ENCODE measurements at regions not wholly inside any gene's neighbourhood (a gene's known extent, or its start where the extent isn't known, plus 50 kb on each side); places are given as distances from the start of the nearest gene placed in this dataset.

DNA sequence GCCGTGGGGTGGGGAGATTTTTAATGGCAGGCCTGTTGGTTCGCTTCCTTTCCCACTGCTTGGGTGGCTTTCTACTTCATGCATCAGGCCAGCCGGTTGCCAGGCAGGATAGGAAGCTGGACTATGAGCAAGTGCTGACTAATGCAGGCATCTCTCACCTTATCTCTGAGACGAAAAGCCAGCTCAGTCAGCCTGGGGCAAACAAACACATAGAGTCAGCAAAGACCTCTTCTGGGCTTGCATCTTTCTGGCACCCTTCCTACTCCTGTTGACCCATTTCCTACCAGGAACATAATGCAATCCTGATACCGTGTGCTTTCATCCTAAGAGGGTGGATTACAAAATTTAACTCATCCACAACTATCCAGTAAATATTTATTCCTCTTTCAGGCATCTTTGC, 416.6 kb upstream of the MEX3C start:
- TF ChIP-seq, protein P1, sequence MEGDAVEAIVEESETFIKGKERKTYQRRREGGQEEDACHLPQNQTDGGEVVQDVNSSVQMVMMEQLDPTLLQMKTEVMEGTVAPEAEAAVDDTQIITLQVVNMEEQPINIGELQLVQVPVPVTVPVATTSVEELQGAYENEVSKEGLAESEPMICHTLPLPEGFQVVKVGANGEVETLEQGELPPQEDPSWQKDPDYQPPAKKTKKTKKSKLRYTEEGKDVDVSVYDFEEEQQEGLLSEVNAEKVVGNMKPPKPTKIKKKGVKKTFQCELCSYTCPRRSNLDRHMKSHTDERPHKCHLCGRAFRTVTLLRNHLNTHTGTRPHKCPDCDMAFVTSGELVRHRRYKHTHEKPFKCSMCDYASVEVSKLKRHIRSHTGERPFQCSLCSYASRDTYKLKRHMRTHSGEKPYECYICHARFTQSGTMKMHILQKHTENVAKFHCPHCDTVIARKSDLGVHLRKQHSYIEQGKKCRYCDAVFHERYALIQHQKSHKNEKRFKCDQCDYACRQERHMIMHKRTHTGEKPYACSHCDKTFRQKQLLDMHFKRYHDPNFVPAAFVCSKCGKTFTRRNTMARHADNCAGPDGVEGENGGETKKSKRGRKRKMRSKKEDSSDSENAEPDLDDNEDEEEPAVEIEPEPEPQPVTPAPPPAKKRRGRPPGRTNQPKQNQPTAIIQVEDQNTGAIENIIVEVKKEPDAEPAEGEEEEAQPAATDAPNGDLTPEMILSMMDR (IDR thresholded peaks at IDR 0.05), result no peak
- no peak for TF ChIP-seq POLR2A (IDR thresholded peaks at IDR 0.05)
